ENCODE measurements at regions not wholly inside any gene's neighbourhood (a gene's known extent, or its start where the extent isn't known, plus 50 kb on each side); places are given as distances from the start of the nearest gene placed in this dataset.

- H3K27me3 Mint-ChIP-seq (ENCODE audit: low read depth), result peaks cover 8% of the 10 kb centered on the region
- H3K4me1 Mint-ChIP-seq, result peaks cover 7% of the 10 kb centered on the region
- DNase-seq (ENCODE audit: low read depth, low spot score), result no peak
- no peak overlapping the region for H3K4me3 Mint-ChIP-seq
- H3K27ac Mint-ChIP-seq (ENCODE audit: unreplicated experiment), result no peak overlapping the region
- no peaks in the 10 kb centered on the region for H3K9me3 Mint-ChIP-seq
- no peak for TF ChIP-seq CTCF (conservative IDR thresholded peaks at IDR 0.05)
- H3K36me3 Mint-ChIP-seq (ENCODE audit: low read depth), result no peaks in the 10 kb centered on the region
These were observed 70.2 kb upstream of the PPP2R2D start for GRCh38 chr10:131830446-131831130.

- Mint-ChIP-seq H3K27me3 (ENCODE audit: low read depth) (peaks cover 1% of the 10 kb centered on the region), H3K4me1 (peaks cover 1% of the 10 kb centered on the region), H3K36me3 (ENCODE audit: low read depth) (no peaks in the 10 kb centered on the region), H3K27ac (ENCODE audit: unreplicated experiment) (no peak overlapping the region), H3K4me3 (no peak overlapping the region), H3K9me3 (no peaks in the 10 kb centered on the region)
- no peak for DNase-seq (ENCODE audit: low read depth, low spot score)
- no peak for TF ChIP-seq CTCF (conservative IDR thresholded peaks at IDR 0.05)
These were observed 69.2 kb upstream of the PPP2R2D start for GRCh38 chr10:131831561-131831960.

- H3K27ac Mint-ChIP-seq (ENCODE audit: unreplicated experiment), result no peak overlapping the region
- H3K27me3 Mint-ChIP-seq (ENCODE audit: low read depth), result no peaks in the 10 kb centered on the region
- H3K4me3 Mint-ChIP-seq, result no peak overlapping the region
- no peak for DNase-seq (ENCODE audit: low read depth, low spot score)
- no peak for TF ChIP-seq CTCF (conservative IDR thresholded peaks at IDR 0.05)
- H3K9me3 Mint-ChIP-seq, result no peaks in the 10 kb centered on the region
- H3K4me1 Mint-ChIP-seq, result no peaks in the 10 kb centered on the region
- no peaks in the 10 kb centered on the region for H3K36me3 Mint-ChIP-seq (ENCODE audit: low read depth)
These were observed 68.6 kb upstream of the PPP2R2D start for GRCh38 chr10:131832056-131832685.

- Mint-ChIP-seq H3K4me3 (no peak overlapping the region), H3K36me3 (ENCODE audit: low read depth) (no peaks in the 10 kb centered on the region), H3K4me1 (no peaks in the 10 kb centered on the region), H3K27ac (ENCODE audit: unreplicated experiment) (no peak overlapping the region), H3K27me3 (ENCODE audit: low read depth) (no peaks in the 10 kb centered on the region), H3K9me3 (no peaks in the 10 kb centered on the region)
- no peak for DNase-seq (ENCODE audit: low read depth, low spot score)
- no peak for TF ChIP-seq CTCF (conservative IDR thresholded peaks at IDR 0.05)
These were observed 67.8 kb upstream of the PPP2R2D start for GRCh38 chr10:131833013-131833412.

GRCh38 chr10:131833446-131834080 lies 67.2 kb upstream of the PPP2R2D start:
- Mint-ChIP-seq H3K4me3 (no peak overlapping the region), H3K27ac (ENCODE audit: unreplicated experiment) (no peak overlapping the region), H3K27me3 (ENCODE audit: low read depth) (no peaks in the 10 kb centered on the region), H3K4me1 (no peaks in the 10 kb centered on the region), H3K36me3 (ENCODE audit: low read depth) (no peaks in the 10 kb centered on the region), H3K9me3 (no peaks in the 10 kb centered on the region)
- DNase-seq (ENCODE audit: low read depth, low spot score), result no peak
- TF ChIP-seq CTCF (conservative IDR thresholded peaks at IDR 0.05), result no peak

Data from neural crest cell (in vitro differentiated cells).